Tibial nerve (tissue), 4 donors: ENCODE measurements at regions not wholly inside any gene's neighbourhood (a gene's known extent, or its start where the extent isn't known, plus 50 kb on each side); places are given as distances from the start of the nearest gene placed in this dataset.

Experiments
- DNase-seq, 2 donors: peaks; one replicate each; pipeline ENCODE4 v3.0.0-alpha.2; 2019; ENCODE audit warnings: low spot score in 2 of 2
- H3K27ac ChIP-seq, 4 donors: fragments of 200-600 bp; sonication (generic) in 3 of 4; one replicate each; pipeline ENCODE4 v1.5.1; 2017 to 2019; ENCODE audit warnings: mild to moderate bottlenecking in 1 of 4
- H3K27me3 ChIP-seq, 2 donors: fragments of 200-600 bp; sonication (generic) in 1 of 2; one replicate each; pipeline versions ENCODE4 v1.5.1 to v1.6.0; 2017 to 2019
- H3K36me3 ChIP-seq, 3 donors: fragments of 200-600 bp; sonication (generic); one replicate each; pipeline ENCODE4 v1.5.1; 2018 to 2019
- H3K4me1 ChIP-seq, 4 donors: fragments of 200-600 bp; sonication (generic) in 3 of 4; one replicate each; pipeline ENCODE4 v1.5.1; 2017 to 2019
- H3K4me3 ChIP-seq, 4 donors: fragments of 200-600 bp; sonication (generic) in 3 of 4; one replicate each; pipeline ENCODE4 v1.5.1; 2017 to 2019; ENCODE audit warnings: mild to moderate bottlenecking in 1 of 4, moderate library complexity in 1 of 4
- H3K9me3 ChIP-seq, 4 donors: fragments of 200-600 bp; sonication (generic) in 3 of 4; one replicate each; pipeline ENCODE4 v1.5.1; 2017 to 2019
- CTCF ChIP-seq, 5 experiments: fragments of 200-600 bp in 3 of 5; fragments of 450-650 bp in 2 of 5; sonication (generic) in 3 of 5; IDR thresholded peaks; one replicate each; pipeline ENCODE4 v1.5.1; 2016 to 2019; ENCODE audit warnings: antibody characterized with exemption in 5 of 5, mild to moderate bottlenecking in 3 of 5, moderate library complexity in 2 of 5
- EP300 ChIP-seq, 2 donors: sonication (generic); formaldehyde crosslinking; IDR thresholded peaks; one replicate each; pipeline ENCODE4 v1.6.1; 2017; ENCODE audit warnings: antibody characterized with exemption in 2 of 2, mild to moderate bottlenecking in 1 of 2
- POLR2A ChIP-seq, 2 donors: fragments of 450-650 bp; IDR thresholded peaks; one replicate each; pipeline ENCODE4 v1.6.1; 2017; ENCODE audit warnings: antibody characterized with exemption in 2 of 2, mild to moderate bottlenecking in 2 of 2, moderate library complexity in 2 of 2
- WGBS, 2 donors: methylation state at CpG; one replicate each; pipeline ENCODE4 v1.1.5; 2018; 5-methylcytosine and 5-hydroxymethylcytosine counted together

- Histone ChIP-seq H3K27ac (no peak overlapping the region), H3K4me3 (no peak overlapping the region), H3K27me3 (no peaks in the 10 kb centered on the region), H3K9me3 (no peaks in the 10 kb centered on the region), H3K36me3 (no peaks in the 10 kb centered on the region), H3K4me1 (peaks cover 0 to 6% (median 0%) of the 10 kb centered on the region in 4 donors)
- DNase-seq, result no peak
- TF ChIP-seq EP300 (IDR thresholded peaks at IDR 0.05) (no peak), CTCF (IDR thresholded peaks at IDR 0.05) (no peak), POLR2A (IDR thresholded peaks at IDR 0.05) (no peak)
- 74 to 76% methylated on average over 5 of the region's 5 CpGs for WGBS, 2 donors
These were observed 193.5 kb upstream of the ANKFN1 start for GRCh38 chr17:55959756-55960155.

GRCh38 chr17:55961386-55961785 is 191.9 kb upstream of the ANKFN1 start:
- TF ChIP-seq EP300 (IDR thresholded peaks at IDR 0.05) (no peak), CTCF (IDR thresholded peaks at IDR 0.05) (no peak), POLR2A (IDR thresholded peaks at IDR 0.05) (no peak)
- 85 to 89% methylated on average over 3 of the region's 3 CpGs for WGBS, 2 donors
- Histone ChIP-seq H3K4me3 (no peak overlapping the region), H3K27ac (no peak overlapping the region), H3K4me1 (peaks cover 0 to 6% (median 0%) of the 10 kb centered on the region in 4 donors), H3K27me3 (no peaks in the 10 kb centered on the region), H3K9me3 (no peaks in the 10 kb centered on the region), H3K36me3 (no peaks in the 10 kb centered on the region)
- no peak for DNase-seq

- DNase-seq, result no peak
- Histone ChIP-seq H3K27ac (no peak overlapping the region), H3K4me3 (no peak overlapping the region), H3K9me3 (no peaks in the 10 kb centered on the region), H3K4me1 (peaks cover 0 to 6% (median 0%) of the 10 kb centered on the region in 4 donors), H3K27me3 (no peaks in the 10 kb centered on the region), H3K36me3 (no peaks in the 10 kb centered on the region)
- TF ChIP-seq CTCF (IDR thresholded peaks at IDR 0.05) (no peak), POLR2A (IDR thresholded peaks at IDR 0.05) (no peak), EP300 (IDR thresholded peaks at IDR 0.05) (no peak)
- 15 to 19% methylated on average over 6 of the region's 6 CpGs for WGBS, 2 donors
These were observed 190.3 kb upstream of the ANKFN1 start for GRCh38 chr17:55962951-55963401.

- DNase-seq, result no peak
- H3K4me3 ChIP-seq, result no peak overlapping the region
- no peak overlapping the region for H3K27ac ChIP-seq
- H3K36me3 ChIP-seq, result no peaks in the 10 kb centered on the region
- WGBS, 2 donors, result 89 to 93% methylated on average over 5 of the region's 5 CpGs
- no peak for TF ChIP-seq CTCF (IDR thresholded peaks at IDR 0.05)
- no peak for TF ChIP-seq EP300 (IDR thresholded peaks at IDR 0.05)
- TF ChIP-seq POLR2A (IDR thresholded peaks at IDR 0.05), result no peak
- H3K4me1 ChIP-seq, result peaks cover 0 to 6% (median 0%) of the 10 kb centered on the region in 4 donors
- H3K27me3 ChIP-seq, result no peaks in the 10 kb centered on the region
- H3K9me3 ChIP-seq, result no peaks in the 10 kb centered on the region
These were observed 189.1 kb upstream of the ANKFN1 start for GRCh38 chr17:55964191-55964590.

- Histone ChIP-seq H3K4me1 (peaks cover 0 to 6% (median 0%) of the 10 kb centered on the region in 4 donors), H3K27me3 (no peaks in the 10 kb centered on the region), H3K27ac (no peak overlapping the region), H3K9me3 (no peaks in the 10 kb centered on the region), H3K36me3 (no peaks in the 10 kb centered on the region), H3K4me3 (no peak overlapping the region)
- TF ChIP-seq POLR2A (IDR thresholded peaks at IDR 0.05) (no peak), CTCF (IDR thresholded peaks at IDR 0.05) (no peak), EP300 (IDR thresholded peaks at IDR 0.05) (no peak)
- DNase-seq, result no peak
These were observed 188.2 kb upstream of the ANKFN1 start for GRCh38 chr17:55965051-55965450.
